HL-60 (cell line): ENCODE measurements at regions not wholly inside any gene's neighbourhood (a gene's known extent, or its start where the extent isn't known, plus 50 kb on each side); places are given as distances from the start of the nearest gene placed in this dataset.

ENCODE experiments used
- DNase-seq, 2 experiments: peaks; one replicate each; pipeline ENCODE4 v3.0.0-alpha.2; 2010 to 2020; ENCODE audit warnings: low read depth in 1 of 2, low spot score in 1 of 2
- H3K27ac ChIP-seq: fragments of 250-450 bp; sonication (Bioruptor Pico); replicated peaks from 2 replicates; pipeline ENCODE4 v1.5.1; 2020; ENCODE audit warnings: mild to moderate bottlenecking, moderate library complexity
- H3K27me3 ChIP-seq: fragments of 250-450 bp; sonication (Bioruptor Pico); 2 replicates; pipeline ENCODE4 v1.5.1; 2021; ENCODE audit warnings: mild to moderate bottlenecking, moderate library complexity; ENCODE audit not compliant: insufficient read depth, poor library complexity, severe bottlenecking
- H3K4me3 ChIP-seq: replicated peaks from 2 replicates; pipeline ENCODE4 v1.5.1; 2011; ENCODE audit warnings: mild to moderate bottlenecking, control low read depth, low read length; ENCODE audit not compliant: insufficient read depth
- GABPA ChIP-seq: IDR thresholded peaks from 2 replicates; pipeline ENCODE4 v1.6.1; 2012; ENCODE audit warnings: low read depth
- POLR2AphosphoS5 ChIP-seq: IDR thresholded peaks from 2 replicates; pipeline ENCODE4 v1.6.1; 2012; ENCODE audit warnings: low read depth
- SPI1 ChIP-seq: IDR thresholded peaks from 2 replicates; pipeline ENCODE4 v1.6.1; 2012; ENCODE audit warnings: low read depth, mild to moderate bottlenecking, borderline replicate concordance
- TF ChIP-seq, protein P1 (sequence below): IDR thresholded peaks from 2 replicates; pipeline ENCODE4 v1.6.1; 2012; ENCODE audit warnings: low read depth; ENCODE audit not compliant: insufficient replicate concordance
- TF ChIP-seq, protein P2 (sequence below): IDR thresholded peaks from one replicate; pipeline ENCODE4 v1.5.1; 2011; ENCODE audit warnings: low read length, control low read depth, inconsistent platforms; ENCODE audit not compliant: insufficient read depth

DNA sequence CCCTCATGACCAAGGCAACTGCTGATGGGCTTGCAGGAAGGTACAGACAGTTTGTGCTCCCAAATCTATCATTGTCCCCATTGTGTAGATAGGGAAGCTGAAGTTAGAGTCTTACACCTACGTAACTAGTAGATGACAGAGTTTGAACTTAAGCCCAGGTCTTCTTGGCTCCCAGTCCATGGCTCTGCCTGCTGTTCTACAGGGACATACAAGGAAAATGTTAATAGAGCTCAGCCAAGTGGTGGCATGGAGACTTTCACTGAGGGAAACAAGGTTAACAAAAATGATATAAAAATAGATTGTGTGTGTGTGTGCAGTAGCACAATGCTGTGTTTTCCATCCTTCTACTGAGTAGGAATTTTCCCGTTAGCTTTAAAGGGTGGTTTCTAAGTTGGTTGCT, 936.5 kb downstream of the RPA4 start:
- no peak for TF ChIP-seq GABPA
- TF ChIP-seq, protein P1, sequence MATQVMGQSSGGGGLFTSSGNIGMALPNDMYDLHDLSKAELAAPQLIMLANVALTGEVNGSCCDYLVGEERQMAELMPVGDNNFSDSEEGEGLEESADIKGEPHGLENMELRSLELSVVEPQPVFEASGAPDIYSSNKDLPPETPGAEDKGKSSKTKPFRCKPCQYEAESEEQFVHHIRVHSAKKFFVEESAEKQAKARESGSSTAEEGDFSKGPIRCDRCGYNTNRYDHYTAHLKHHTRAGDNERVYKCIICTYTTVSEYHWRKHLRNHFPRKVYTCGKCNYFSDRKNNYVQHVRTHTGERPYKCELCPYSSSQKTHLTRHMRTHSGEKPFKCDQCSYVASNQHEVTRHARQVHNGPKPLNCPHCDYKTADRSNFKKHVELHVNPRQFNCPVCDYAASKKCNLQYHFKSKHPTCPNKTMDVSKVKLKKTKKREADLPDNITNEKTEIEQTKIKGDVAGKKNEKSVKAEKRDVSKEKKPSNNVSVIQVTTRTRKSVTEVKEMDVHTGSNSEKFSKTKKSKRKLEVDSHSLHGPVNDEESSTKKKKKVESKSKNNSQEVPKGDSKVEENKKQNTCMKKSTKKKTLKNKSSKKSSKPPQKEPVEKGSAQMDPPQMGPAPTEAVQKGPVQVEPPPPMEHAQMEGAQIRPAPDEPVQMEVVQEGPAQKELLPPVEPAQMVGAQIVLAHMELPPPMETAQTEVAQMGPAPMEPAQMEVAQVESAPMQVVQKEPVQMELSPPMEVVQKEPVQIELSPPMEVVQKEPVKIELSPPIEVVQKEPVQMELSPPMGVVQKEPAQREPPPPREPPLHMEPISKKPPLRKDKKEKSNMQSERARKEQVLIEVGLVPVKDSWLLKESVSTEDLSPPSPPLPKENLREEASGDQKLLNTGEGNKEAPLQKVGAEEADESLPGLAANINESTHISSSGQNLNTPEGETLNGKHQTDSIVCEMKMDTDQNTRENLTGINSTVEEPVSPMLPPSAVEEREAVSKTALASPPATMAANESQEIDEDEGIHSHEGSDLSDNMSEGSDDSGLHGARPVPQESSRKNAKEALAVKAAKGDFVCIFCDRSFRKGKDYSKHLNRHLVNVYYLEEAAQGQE, result no peak
- TF ChIP-seq POLR2AphosphoS5, result no peak
- TF ChIP-seq, protein P2, sequence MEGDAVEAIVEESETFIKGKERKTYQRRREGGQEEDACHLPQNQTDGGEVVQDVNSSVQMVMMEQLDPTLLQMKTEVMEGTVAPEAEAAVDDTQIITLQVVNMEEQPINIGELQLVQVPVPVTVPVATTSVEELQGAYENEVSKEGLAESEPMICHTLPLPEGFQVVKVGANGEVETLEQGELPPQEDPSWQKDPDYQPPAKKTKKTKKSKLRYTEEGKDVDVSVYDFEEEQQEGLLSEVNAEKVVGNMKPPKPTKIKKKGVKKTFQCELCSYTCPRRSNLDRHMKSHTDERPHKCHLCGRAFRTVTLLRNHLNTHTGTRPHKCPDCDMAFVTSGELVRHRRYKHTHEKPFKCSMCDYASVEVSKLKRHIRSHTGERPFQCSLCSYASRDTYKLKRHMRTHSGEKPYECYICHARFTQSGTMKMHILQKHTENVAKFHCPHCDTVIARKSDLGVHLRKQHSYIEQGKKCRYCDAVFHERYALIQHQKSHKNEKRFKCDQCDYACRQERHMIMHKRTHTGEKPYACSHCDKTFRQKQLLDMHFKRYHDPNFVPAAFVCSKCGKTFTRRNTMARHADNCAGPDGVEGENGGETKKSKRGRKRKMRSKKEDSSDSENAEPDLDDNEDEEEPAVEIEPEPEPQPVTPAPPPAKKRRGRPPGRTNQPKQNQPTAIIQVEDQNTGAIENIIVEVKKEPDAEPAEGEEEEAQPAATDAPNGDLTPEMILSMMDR, result no peak
- TF ChIP-seq SPI1, result no peak
- Histone ChIP-seq H3K27ac (no peak overlapping the region), H3K4me3 (no peak overlapping the region), H3K27me3 (no peaks in the 10 kb centered on the region)
- no peak for DNase-seq

DNA sequence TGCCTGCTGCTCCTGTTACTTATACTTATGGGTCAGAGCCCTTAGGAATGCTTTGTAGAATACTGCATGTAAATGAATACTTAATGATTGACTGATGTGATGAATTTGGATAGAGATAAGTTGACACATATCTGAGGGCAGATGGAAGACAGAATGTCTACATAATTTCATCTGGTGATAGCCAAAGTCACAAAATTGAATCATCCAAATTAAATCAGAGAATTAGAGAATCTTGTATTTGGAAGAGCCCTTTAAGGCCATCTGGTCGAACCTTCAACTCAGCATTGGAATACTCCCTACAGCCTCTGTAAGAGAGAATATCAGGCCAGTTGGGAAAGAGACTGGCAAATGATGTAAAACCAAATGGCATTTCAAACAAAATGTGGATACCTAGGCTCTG, 944.8 kb downstream of the RPA4 start:
- Histone ChIP-seq H3K27me3 (no peaks in the 10 kb centered on the region), H3K4me3 (no peak overlapping the region), H3K27ac (no peak overlapping the region)
- no peak for DNase-seq
- TF ChIP-seq, protein P2, result no peak
- TF ChIP-seq, protein P1, result no peak
- no peak for TF ChIP-seq GABPA
- no peak for TF ChIP-seq SPI1
- TF ChIP-seq POLR2AphosphoS5, result no peak

DNA sequence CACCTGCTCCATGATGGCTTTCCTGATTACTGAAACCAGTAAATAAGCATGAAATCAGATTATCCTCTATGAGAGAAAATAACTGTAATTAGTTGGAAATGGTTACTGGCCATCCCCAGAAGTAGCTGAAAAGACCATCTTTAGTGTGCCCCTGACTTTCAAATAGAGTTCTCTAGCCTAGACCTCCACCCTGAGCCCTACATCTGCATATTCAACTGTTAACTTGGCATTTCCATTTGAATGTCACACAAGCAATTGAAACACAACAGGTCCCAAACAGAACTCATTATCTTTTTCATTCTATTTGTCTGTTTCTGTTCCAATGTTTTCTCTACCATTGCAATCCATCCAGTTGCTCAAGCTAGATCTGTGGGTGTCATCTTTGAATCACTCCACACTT, 952.3 kb downstream of the RPA4 start:
- Histone ChIP-seq H3K27ac (no peak overlapping the region), H3K27me3 (no peaks in the 10 kb centered on the region), H3K4me3 (no peak overlapping the region)
- DNase-seq, result no peak
- TF ChIP-seq POLR2AphosphoS5, result no peak
- no peak for TF ChIP-seq SPI1
- TF ChIP-seq, protein P2, result no peak
- no peak for TF ChIP-seq GABPA
- TF ChIP-seq, protein P1, result no peak
